T-cell (primary cell): ENCODE measurements at regions not wholly inside any gene's neighbourhood (a gene's known extent, or its start where the extent isn't known, plus 50 kb on each side); places are given as distances from the start of the nearest gene placed in this dataset.
A peak's percentile ranks its signal among the peaks of the same experiment; 100 is the strongest.

Source experiments
- ATAC-seq, 4 experiments: fragments of 200-7000 bp in 3 of 4; fragments of 150-1000 bp in 1 of 4; cut with Tn5 transposase; replicated peaks in 1 of 4; 1 replicate in 3 of 4; 2 replicates in 1 of 4; pipeline ENCODE4 v1.10.0; 2021; ENCODE audit warnings: moderate library complexity in 3 of 4, mild to moderate bottlenecking in 2 of 4, moderate number of reproducible peaks in 1 of 4
- CTCF ChIA-PET, 2 donors: fragments of 300-600 bp; sonication (Branson Sonifier 250); formaldehyde crosslinking; loops; one replicate each; lab custom pipeline; 2022; ENCODE audit warnings: antibody characterized with exemption in 2 of 2; lab: Charles Lee
- POLR2A ChIA-PET, 2 donors: fragments of 300-600 bp; sonication (Branson Sonifier 250); formaldehyde crosslinking; loops; one replicate each; lab custom pipeline; 2022; ENCODE audit warnings: antibody characterized with exemption in 2 of 2; lab: Charles Lee
- DNase-seq, 35 experiments: peaks; one replicate each; pipeline versions ENCODE4 v3.0.0 to v3.0.0-alpha.2; 2013 to 2023
- H3K27ac ChIP-seq: one replicate; pipeline ENCODE4 v1.5.1; 2013; ENCODE audit warnings: low read length
- H3K27me3 ChIP-seq, 2 experiments: replicated peaks in 1 of 2; 1 replicate in 1 of 2; 2 replicates in 1 of 2; pipeline versions ENCODE4 v1.6.1 to v1.7.0; 2013; ENCODE audit warnings: low read length in 1 of 2, mixed read lengths in 1 of 2; ENCODE audit not compliant: control insufficient read depth in 2 of 2, insufficient read depth in 2 of 2; ENCODE audit errors: extremely low read depth in 1 of 2
- H3K36me3 ChIP-seq, 2 donors: 1 replicate in 1 of 2; 2 replicates in 1 of 2; pipeline versions ENCODE4 v1.6.1 to v1.7.0; 2013; ENCODE audit warnings: low read length in 1 of 2; ENCODE audit not compliant: control insufficient read depth in 2 of 2, insufficient read depth in 1 of 2; ENCODE audit errors: extremely low read depth in 1 of 2
- H3K4me1 ChIP-seq, 2 experiments: 1 replicate in 1 of 2; 2 replicates in 1 of 2; pipeline versions ENCODE4 v1.6.1 to v1.7.0; 2013; ENCODE audit warnings: low read length in 2 of 2, mixed read lengths in 1 of 2; ENCODE audit not compliant: insufficient read depth in 2 of 2, control insufficient read depth in 1 of 2; ENCODE audit errors: extremely low read depth in 1 of 2
- H3K4me3 ChIP-seq, 2 donors: 1 replicate in 1 of 2; 2 replicates in 1 of 2; pipeline versions ENCODE4 v1.5.1 to v1.7.0; 2013; ENCODE audit warnings: mild to moderate bottlenecking in 2 of 2, low read length in 1 of 2, moderate library complexity in 1 of 2; ENCODE audit not compliant: control insufficient read depth in 1 of 2; ENCODE audit errors: extremely low read depth in 1 of 2
- H3K9me3 ChIP-seq: 2 replicates; pipeline ENCODE4 v1.7.0; 2013
- H3K27ac Mint-ChIP-seq, 2 donors: one replicate each; pipeline ENCODE4 v1.8.0; 2020 to 2021; ENCODE audit warnings: mild to moderate bottlenecking in 2 of 2, mixed read lengths in 2 of 2
- H3K27me3 Mint-ChIP-seq, 2 donors: one replicate each; pipeline ENCODE4 v1.8.0; 2021 to 2022; ENCODE audit warnings: mixed read lengths in 2 of 2
- H3K36me3 Mint-ChIP-seq: one replicate; pipeline ENCODE4 v1.8.0; 2021; ENCODE audit warnings: mixed read lengths
- H3K4me1 Mint-ChIP-seq, 3 donors: one replicate each; pipeline ENCODE4 v1.8.0; 2020 to 2022; ENCODE audit warnings: mixed read lengths in 3 of 3, mild to moderate bottlenecking in 1 of 3
- H3K4me3 Mint-ChIP-seq, 3 donors: one replicate each; pipeline ENCODE4 v1.8.0; 2020 to 2022; ENCODE audit warnings: mild to moderate bottlenecking in 3 of 3, mixed read lengths in 3 of 3, moderate library complexity in 3 of 3
- H3K9me3 Mint-ChIP-seq, 3 donors: one replicate each; pipeline ENCODE4 v1.8.0; 2020 to 2022; ENCODE audit warnings: mixed read lengths in 3 of 3
- WGBS: methylation state at CpG from one replicate; pipeline ENCODE4 v1.1.5; 2013; ENCODE audit warnings: missing lambda C conversion rate; ENCODE audit not compliant: insufficient coverage; 5-methylcytosine and 5-hydroxymethylcytosine counted together

DNA sequence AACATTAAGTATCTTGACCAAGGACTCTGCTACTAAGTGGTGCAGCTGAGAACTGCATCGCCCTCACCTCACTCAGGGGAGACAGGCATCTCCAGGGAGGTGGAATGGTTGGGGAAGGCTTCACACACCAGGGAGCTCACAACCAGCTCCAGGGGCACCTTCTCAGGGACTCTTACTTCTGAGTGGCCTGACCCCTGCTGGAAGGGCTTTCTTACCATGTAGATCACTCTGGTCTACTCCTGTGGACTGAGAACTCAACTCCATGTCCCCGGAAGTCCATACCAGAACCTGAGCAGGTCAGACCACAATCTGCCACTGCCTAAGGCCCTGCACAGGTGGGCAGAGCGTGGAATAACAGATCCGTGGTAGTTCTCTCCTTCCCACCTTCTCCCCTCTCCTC, 140.5 kb downstream of the TLE3 start:
- ATAC-seq (no peak), DNase-seq (no peak)
- Mint-ChIP-seq H3K27ac (no peak overlapping the region), H3K4me3 (no peak overlapping the region), H3K9me3 (no peaks in the 10 kb centered on the region), H3K27me3 (no peaks in the 10 kb centered on the region), H3K4me1 (no peaks in the 10 kb centered on the region), H3K36me3 (no peaks in the 10 kb centered on the region)
- peaks cover 0 to 2% of the 10 kb centered on the region in 2 experiments for H3K27me3 ChIP-seq
- H3K9me3 ChIP-seq: no peaks in the 10 kb centered on the region
- CTCF ChIA-PET: no interaction called here
- H3K36me3 ChIP-seq: no peaks in the 10 kb centered on the region
- no peaks in the 10 kb centered on the region for H3K4me1 ChIP-seq
- no peak overlapping the region for H3K4me3 ChIP-seq
- POLR2A ChIA-PET: no interaction called here
- 100% methylated on average over 1 of the region's 4 CpGs for WGBS
- no peak overlapping the region for H3K27ac ChIP-seq

DNA sequence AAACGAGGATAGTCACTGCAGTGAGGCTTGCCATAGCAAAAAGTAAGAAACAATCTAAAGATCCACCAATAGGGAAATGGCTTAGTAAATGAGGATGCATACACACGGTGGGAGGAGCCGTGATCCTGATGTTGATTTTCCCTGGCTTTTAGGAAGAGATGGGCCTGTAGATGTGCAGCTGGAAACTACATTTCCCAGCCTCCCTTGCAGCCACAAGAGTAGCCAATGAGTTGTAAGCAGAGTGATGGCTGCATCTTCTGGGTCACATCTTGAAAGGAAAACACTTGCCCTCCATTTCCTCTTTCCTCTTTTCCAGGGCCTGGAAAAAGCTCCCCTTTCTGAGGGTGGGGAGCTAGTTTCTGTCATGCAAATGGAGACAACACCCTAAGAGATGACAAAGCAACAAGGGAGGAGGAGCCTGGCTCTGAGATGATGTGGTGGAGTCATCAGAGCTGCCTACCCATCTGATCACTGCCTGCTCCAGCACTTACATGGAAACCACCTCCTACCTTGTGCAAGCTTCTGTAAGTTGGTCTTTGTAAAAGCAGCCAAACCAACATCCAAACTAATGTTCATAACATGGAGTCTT, 139.1 kb downstream of the TLE3 start:
- Mint-ChIP-seq H3K4me1 (no peaks in the 10 kb centered on the region), H3K9me3 (no peaks in the 10 kb centered on the region), H3K27me3 (peaks cover 3 to 5% of the 10 kb centered on the region in 2 donors), H3K36me3 (no peaks in the 10 kb centered on the region), H3K27ac (no peak overlapping the region), H3K4me3 (no peak overlapping the region)
- H3K4me1 ChIP-seq: no peaks in the 10 kb centered on the region
- no peaks in the 10 kb centered on the region for H3K36me3 ChIP-seq
- no peak for DNase-seq
- H3K27ac ChIP-seq: no peak overlapping the region
- H3K27me3 ChIP-seq: peaks cover 0 to 2% of the 10 kb centered on the region in 2 experiments
- POLR2A ChIA-PET: no interaction called here
- no CpG with 5 or more reads among the region's 3 CpGs for WGBS
- H3K4me3 ChIP-seq: no peak overlapping the region
- CTCF ChIA-PET: interaction anchor here in 1 of 2 donors (0.6 kb wide), 1 partner anchor 637 kb away, joined by 3 read pairs; no protein-coding TSS in a partner anchor
- ATAC-seq: no peak
- no peaks in the 10 kb centered on the region for H3K9me3 ChIP-seq

DNA sequence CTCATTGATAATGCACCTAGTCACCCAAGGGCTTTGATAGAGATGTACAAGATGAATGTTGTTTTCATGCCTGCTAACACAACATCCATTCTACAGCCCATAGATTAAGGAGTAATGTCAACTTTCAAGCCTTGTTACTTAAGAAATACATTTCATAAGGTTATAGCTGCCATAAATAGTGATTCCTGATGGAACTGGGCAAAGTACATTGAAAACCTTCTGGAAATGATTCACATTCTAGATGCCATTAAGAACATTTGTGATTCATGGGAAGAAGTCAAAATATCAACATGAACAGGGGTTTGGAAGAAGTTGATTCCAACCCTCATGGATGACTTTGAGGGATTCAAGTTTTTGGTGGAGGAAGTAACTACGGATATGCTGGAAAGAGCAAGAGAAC, 135.2 kb downstream of the TLE3 start:
- Mint-ChIP-seq H3K27me3 (peaks cover 6% of the 10 kb centered on the region in 2 donors), H3K4me1 (no peaks in the 10 kb centered on the region), H3K9me3 (no peaks in the 10 kb centered on the region), H3K36me3 (no peaks in the 10 kb centered on the region), H3K4me3 (no peak overlapping the region), H3K27ac (no peak overlapping the region)
- ChIA-PET CTCF (no interaction called here), POLR2A (no interaction called here)
- DNase-seq (no peak), ATAC-seq (no peak)
- no CpG with 5 or more reads among the region's 1 CpG for WGBS
- Histone ChIP-seq H3K27ac (no peak overlapping the region), H3K27me3 (no peaks in the 10 kb centered on the region), H3K4me1 (no peaks in the 10 kb centered on the region), H3K36me3 (no peaks in the 10 kb centered on the region), H3K4me3 (no peak overlapping the region), H3K9me3 (no peaks in the 10 kb centered on the region)

DNA sequence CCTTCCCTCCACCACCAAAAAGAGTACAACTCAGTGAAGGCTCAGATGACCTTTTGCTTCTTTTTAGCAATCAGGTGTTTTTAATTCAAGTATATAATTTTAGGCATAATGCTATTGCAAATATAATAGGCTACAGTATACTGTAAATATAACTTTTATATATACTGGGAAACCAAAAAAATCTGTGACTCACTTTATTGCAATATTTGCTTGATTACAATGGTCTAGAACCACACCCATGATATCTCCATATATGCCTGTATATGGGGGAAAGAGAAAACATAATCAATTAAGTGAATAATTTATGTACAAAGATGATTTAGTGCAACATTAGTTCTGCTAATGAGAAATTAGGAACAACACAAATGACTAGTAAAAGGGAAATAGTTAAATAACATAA, 134.3 kb downstream of the TLE3 start:
- no peaks in the 10 kb centered on the region for H3K36me3 ChIP-seq
- H3K9me3 ChIP-seq: no peaks in the 10 kb centered on the region
- no peaks in the 10 kb centered on the region for H3K9me3 Mint-ChIP-seq
- no peaks in the 10 kb centered on the region for H3K36me3 Mint-ChIP-seq
- no peaks in the 10 kb centered on the region for H3K4me1 ChIP-seq
- POLR2A ChIA-PET: no interaction called here
- H3K4me1 Mint-ChIP-seq: no peaks in the 10 kb centered on the region
- DNase-seq (no peak), ATAC-seq (no peak)
- H3K27me3 Mint-ChIP-seq: peaks cover 6 to 10% of the 10 kb centered on the region in 2 donors
- H3K4me3 ChIP-seq: no peak overlapping the region
- H3K27ac ChIP-seq: no peak overlapping the region
- H3K4me3 Mint-ChIP-seq: no peak overlapping the region
- no peaks in the 10 kb centered on the region for H3K27me3 ChIP-seq
- no peak overlapping the region for H3K27ac Mint-ChIP-seq
- CTCF ChIA-PET: no interaction called here

DNA sequence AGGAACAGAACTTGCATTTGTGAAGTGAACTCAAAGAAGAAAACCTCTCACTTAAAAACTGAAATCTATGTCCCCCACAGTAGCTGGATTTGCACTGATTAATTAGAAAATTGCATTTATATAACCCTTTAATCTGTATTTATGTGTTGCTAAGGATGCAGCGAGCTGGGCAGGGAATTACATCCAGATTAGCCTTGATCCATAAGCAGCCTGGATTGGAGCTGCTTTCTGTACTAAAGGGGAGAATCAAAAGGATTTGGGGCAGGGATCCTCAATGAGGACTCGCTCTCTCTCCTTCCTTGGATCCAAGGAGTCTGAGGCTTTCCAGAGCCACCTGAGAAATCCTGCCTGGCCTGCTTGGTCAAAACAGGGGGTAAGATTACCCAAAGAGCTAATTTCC, 125.9 kb downstream of the TLE3 start:
- POLR2A ChIA-PET: no interaction called here
- DNase-seq (no peak), ATAC-seq (no peak)
- H3K9me3 Mint-ChIP-seq: peaks cover 0 to 4% (median 0%) of the 10 kb centered on the region in 3 donors
- no peak overlapping the region for H3K4me3 Mint-ChIP-seq
- H3K27ac Mint-ChIP-seq: no peak overlapping the region
- no peak overlapping the region for H3K4me3 ChIP-seq
- H3K36me3 Mint-ChIP-seq: no peaks in the 10 kb centered on the region
- H3K27ac ChIP-seq: no peak overlapping the region
- no peaks in the 10 kb centered on the region for H3K4me1 ChIP-seq
- H3K4me1 Mint-ChIP-seq: no peaks in the 10 kb centered on the region
- no peaks in the 10 kb centered on the region for H3K9me3 ChIP-seq
- peaks cover 0 to 22% of the 10 kb centered on the region in 2 experiments for H3K27me3 ChIP-seq
- peaks cover 10 to 34% of the 10 kb centered on the region in 2 donors for H3K27me3 Mint-ChIP-seq
- CTCF ChIA-PET: no interaction called here
- 75% methylated on average over 1 of the region's 2 CpGs for WGBS
- no peaks in the 10 kb centered on the region for H3K36me3 ChIP-seq

DNA sequence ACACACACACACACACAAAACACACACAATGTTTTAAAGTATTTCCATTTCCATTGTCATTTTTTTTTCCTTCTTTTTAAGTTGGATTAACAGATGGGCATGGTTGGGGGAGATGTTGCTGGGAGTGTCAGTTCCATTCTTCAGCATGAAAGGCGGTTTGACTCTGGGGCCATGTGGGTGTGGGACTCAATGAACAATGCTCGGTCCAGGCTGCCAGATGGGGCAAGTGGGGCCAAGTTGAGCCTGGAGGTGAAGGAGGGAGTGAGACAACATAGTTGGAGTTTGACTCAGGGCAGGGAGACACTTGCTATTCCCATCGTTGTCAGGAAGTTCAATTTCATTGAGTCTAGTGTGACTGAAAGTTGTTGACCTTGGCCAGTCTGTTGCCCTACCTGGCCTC, 125.3 kb downstream of the TLE3 start:
- Mint-ChIP-seq H3K4me1 (no peaks in the 10 kb centered on the region), H3K27me3 (peaks cover 10 to 36% of the 10 kb centered on the region in 2 donors), H3K36me3 (no peaks in the 10 kb centered on the region), H3K9me3 (peaks cover 0 to 4% (median 3%) of the 10 kb centered on the region in 3 donors), H3K4me3 (no peak overlapping the region), H3K27ac (peak overlapping the region in 1 of 2 donors; percentile 14)
- H3K4me1 ChIP-seq: no peaks in the 10 kb centered on the region
- DNase-seq (no peak), ATAC-seq (no peak)
- H3K27me3 ChIP-seq: peaks cover 0 to 22% of the 10 kb centered on the region in 2 experiments
- no peaks in the 10 kb centered on the region for H3K9me3 ChIP-seq
- 90% methylated on average over 3 of the region's 3 CpGs for WGBS
- ChIA-PET CTCF (no interaction called here), POLR2A (no interaction called here)
- no peak overlapping the region for H3K27ac ChIP-seq
- H3K4me3 ChIP-seq: no peak overlapping the region
- H3K36me3 ChIP-seq: no peaks in the 10 kb centered on the region
